Skeletal muscle tissue (tissue), 3 donors: ENCODE measurements at regions not wholly inside any gene's neighbourhood (a gene's known extent, or its start where the extent isn't known, plus 50 kb on each side); places are given as distances from the start of the nearest gene placed in this dataset.
"Not testable (repeated sequence)": the region's sequence is repeated elsewhere in the genome, so short reads cannot be mapped to it uniquely, and the experiment has no call there.

Experiments
- H3K27ac ChIP-seq: one replicate; pipeline ENCODE4 v1.7.0; 2013; ENCODE audit warnings: mild to moderate bottlenecking, low read depth, low read length, inconsistent platforms
- H3K27me3 ChIP-seq, 3 donors: one replicate each; pipeline ENCODE4 v1.7.0; 2013; ENCODE audit warnings: low read length in 3 of 3; ENCODE audit not compliant: control insufficient read depth in 3 of 3, insufficient read depth in 3 of 3
- H3K36me3 ChIP-seq, 3 donors: one replicate each; pipeline ENCODE4 v1.7.0; 2013; ENCODE audit warnings: low read length in 3 of 3; ENCODE audit not compliant: control insufficient read depth in 3 of 3, insufficient read depth in 3 of 3
- H3K4me1 ChIP-seq, 3 donors: one replicate each; pipeline ENCODE4 v1.7.0; 2013; ENCODE audit warnings: low read length in 3 of 3, mild to moderate bottlenecking in 3 of 3; ENCODE audit not compliant: control insufficient read depth in 3 of 3, insufficient read depth in 3 of 3
- H3K4me3 ChIP-seq, 3 donors: one replicate each; pipeline ENCODE4 v1.7.0; 2013; ENCODE audit warnings: low read length in 3 of 3
- H3K9ac ChIP-seq, 3 donors: one replicate each; pipeline ENCODE4 v1.7.0; 2013; ENCODE audit warnings: low read length in 3 of 3, mild to moderate bottlenecking in 3 of 3, moderate library complexity in 2 of 3, low read depth in 1 of 3
- H3K9me3 ChIP-seq, 3 donors: one replicate each; pipeline ENCODE4 v1.7.0; 2013; ENCODE audit warnings: low read length in 3 of 3; ENCODE audit not compliant: control insufficient read depth in 3 of 3
- donor health status: Osteomylitis.

- Histone ChIP-seq H3K4me1 (no peaks in the 10 kb centered on the region), H3K36me3 (no peaks in the 10 kb centered on the region), H3K4me3 (no peak overlapping the region), H3K9me3 (no peaks in the 10 kb centered on the region), H3K27me3 (no peaks in the 10 kb centered on the region), H3K27ac (no peak overlapping the region), H3K9ac (no peak overlapping the region)
Observed at GRCh38 chr4:147288512-147288911, 192.4 kb upstream of the EDNRA start.

GRCh38 chr4:147289181-147289580 lies 191.7 kb upstream of the EDNRA start:
- Histone ChIP-seq H3K27ac (no peak overlapping the region), H3K4me3 (no peak overlapping the region), H3K9ac (no peak overlapping the region), H3K4me1 (no peaks in the 10 kb centered on the region), H3K9me3 (no peaks in the 10 kb centered on the region), H3K27me3 (no peaks in the 10 kb centered on the region), H3K36me3 (no peaks in the 10 kb centered on the region)

GRCh38 chr4:147292604-147293313 lies 188.1 kb upstream of the EDNRA start:
- not testable (repeated sequence) for H3K27ac ChIP-seq, H3K4me1 ChIP-seq, H3K9ac ChIP-seq, H3K4me3 ChIP-seq, H3K27me3 ChIP-seq, H3K36me3 ChIP-seq, H3K9me3 ChIP-seq

- not testable (repeated sequence) for H3K9me3 ChIP-seq, H3K27me3 ChIP-seq, H3K4me3 ChIP-seq, H3K27ac ChIP-seq, H3K9ac ChIP-seq, H3K4me1 ChIP-seq, H3K36me3 ChIP-seq
Observed at GRCh38 chr4:147293314-147293677, 187.6 kb upstream of the EDNRA start.

- Histone ChIP-seq H3K27ac (no peak overlapping the region), H3K27me3 (no peaks in the 10 kb centered on the region), H3K4me3 (no peak overlapping the region), H3K4me1 (no peaks in the 10 kb centered on the region), H3K9ac (no peak overlapping the region), H3K9me3 (no peaks in the 10 kb centered on the region), H3K36me3 (no peaks in the 10 kb centered on the region)
Observed at GRCh38 chr4:147299205-147299604, 181.7 kb upstream of the EDNRA start.

- H3K27ac ChIP-seq = no peak overlapping the region
Observed at GRCh38 chr4:147303174-147303872, 177.6 kb upstream of the EDNRA start.

GRCh38 chr4:147303873-147304229 lies 177.0 kb upstream of the EDNRA start:
- H3K4me3 ChIP-seq = no peak overlapping the region
- H3K27ac ChIP-seq = no peak overlapping the region
- no peaks in the 10 kb centered on the region for H3K9me3 ChIP-seq
- H3K9ac ChIP-seq = no peak overlapping the region
- no peaks in the 10 kb centered on the region for H3K27me3 ChIP-seq
- H3K36me3 ChIP-seq = no peaks in the 10 kb centered on the region
- no peaks in the 10 kb centered on the region for H3K4me1 ChIP-seq

More at GRCh38 chr4:147303174-147303872, 177.6 kb upstream of the EDNRA start:
- Histone ChIP-seq H3K9me3 (no peaks in the 10 kb centered on the region), H3K27me3 (no peaks in the 10 kb centered on the region), H3K36me3 (no peaks in the 10 kb centered on the region), H3K9ac (no peak overlapping the region), H3K4me1 (no peaks in the 10 kb centered on the region), H3K4me3 (no peak overlapping the region)

- H3K4me3 ChIP-seq = no peak overlapping the region
- H3K27me3 ChIP-seq = no peaks in the 10 kb centered on the region
Observed at GRCh38 chr4:147307896-147308674, 172.8 kb upstream of the EDNRA start.

GRCh38 chr4:147309434-147309833 lies 171.5 kb upstream of the EDNRA start:
- Histone ChIP-seq H3K4me3 (no peak overlapping the region), H3K27ac (no peak overlapping the region), H3K9me3 (no peaks in the 10 kb centered on the region), H3K9ac (no peak overlapping the region), H3K4me1 (peaks cover 0 to 2% (median 0%) of the 10 kb centered on the region in 3 donors), H3K27me3 (no peaks in the 10 kb centered on the region), H3K36me3 (no peaks in the 10 kb centered on the region)

More at GRCh38 chr4:147307896-147308674, 172.8 kb upstream of the EDNRA start:
- Histone ChIP-seq H3K4me1 (peaks cover 0 to under 1% (median 0%) of the 10 kb centered on the region in 3 donors), H3K9me3 (no peaks in the 10 kb centered on the region), H3K27ac (no peak overlapping the region), H3K9ac (no peak overlapping the region), H3K36me3 (no peaks in the 10 kb centered on the region)

- H3K9me3 ChIP-seq = no peaks in the 10 kb centered on the region
- no peaks in the 10 kb centered on the region for H3K27me3 ChIP-seq
- H3K9ac ChIP-seq = no peak overlapping the region
Observed at GRCh38 chr4:147310312-147310711, 170.6 kb upstream of the EDNRA start.

More at GRCh38 chr4:147310312-147310711, 170.6 kb upstream of the EDNRA start:
- H3K36me3 ChIP-seq = no peaks in the 10 kb centered on the region
- H3K4me3 ChIP-seq = no peak overlapping the region
- H3K27ac ChIP-seq = no peak overlapping the region
- H3K4me1 ChIP-seq = peaks cover 0 to 2% (median 0%) of the 10 kb centered on the region in 3 donors
